HG02798 (cell line): ENCODE measurements at regions not wholly inside any gene's neighbourhood (a gene's known extent, or its start where the extent isn't known, plus 50 kb on each side); places are given as distances from the start of the nearest gene placed in this dataset.
"Not testable (repeated sequence)": the region's sequence is repeated elsewhere in the genome, so short reads cannot be mapped to it uniquely, and the experiment has no call there.

Experiments used
- ATAC-seq: cut with Tn5 transposase; IDR thresholded peaks from one replicate; pipeline ENCODE4 v1.9.1; 2021; ENCODE audit warnings: mild to moderate bottlenecking; ENCODE audit not compliant: unreplicated experiment, poor library complexity

GRCh38 chr2:208607694-208608093, 201.1 kb downstream of the PTH2R start:
- ATAC-seq: no peak

- no peak for ATAC-seq
Observed at GRCh38 chr2:208608122-208608835, 201.7 kb downstream of the PTH2R start.

GRCh38 chr2:208609166-208609804, 202.7 kb downstream of the PTH2R start:
- ATAC-seq: no peak

- ATAC-seq: not testable (repeated sequence)
Observed at GRCh38 chr2:208615675-208616074, 209.1 kb downstream of the PTH2R start.

GRCh38 chr2:208618220-208618619, 211.6 kb downstream of the PTH2R start:
- ATAC-seq: no peak

GRCh38 chr2:208619993-208620392, 213.4 kb downstream of the PTH2R start:
- ATAC-seq: no peak

GRCh38 chr2:208620487-208620978, 213.9 kb downstream of the PTH2R start:
- no peak for ATAC-seq

GRCh38 chr2:208627110-208627884, 220.7 kb downstream of the PTH2R start:
- no peak for ATAC-seq

- no peak for ATAC-seq
Observed at GRCh38 chr2:208627916-208628315, 221.3 kb downstream of the PTH2R start.

GRCh38 chr2:208638059-208638458, 231.5 kb downstream of the PTH2R start:
- peak; percentile 72 for ATAC-seq

- no peak for ATAC-seq
Observed at GRCh38 chr2:208642125-208642779, 235.7 kb downstream of the PTH2R start.

- no peak for ATAC-seq
Observed at GRCh38 chr2:208643145-208643544, 236.6 kb downstream of the PTH2R start.

- peak; percentile 58 for ATAC-seq
Observed at GRCh38 chr2:208645226-208645625, 238.6 kb downstream of the PTH2R start.

GRCh38 chr2:208648368-208648767, 241.8 kb downstream of the PTH2R start:
- ATAC-seq: no peak

- ATAC-seq: no peak
Observed at GRCh38 chr2:208653383-208653782, 246.8 kb downstream of the PTH2R start.

- no peak for ATAC-seq
Observed at GRCh38 chr2:208654056-208654455, 247.5 kb downstream of the PTH2R start.

- ATAC-seq: no peak
Observed at GRCh38 chr2:208657468-208657867, 250.9 kb downstream of the PTH2R start.

GRCh38 chr2:208669394-208669793, 262.8 kb downstream of the PTH2R start:
- ATAC-seq: peak; percentile 33

GRCh38 chr2:208671284-208671683, 264.7 kb downstream of the PTH2R start:
- ATAC-seq: no peak

GRCh38 chr2:208671886-208672680, 265.5 kb downstream of the PTH2R start:
- ATAC-seq: no peak
